Panc1 (cell line): ENCODE measurements at regions not wholly inside any gene's neighbourhood (a gene's known extent, or its start where the extent isn't known, plus 50 kb on each side); places are given as distances from the start of the nearest gene placed in this dataset.

ENCODE experiments used
- ATAC-seq: fragments of 200-7000 bp; cut with Tn5 transposase; 2 replicates; pipeline ENCODE4 v1.9.1; 2020; ENCODE audit warnings: mild to moderate bottlenecking, moderate library complexity
- BruUV-seq: library from RNA; stranded (reverse); fragments of 400-500 nt; replicated peaks from 2 replicates; lab custom pipeline; 2021; lab: Mats Ljungman, UMichigan
- CTCF ChIA-PET: fragments of 300-600 bp; sonication (Branson Sonifier 250); formaldehyde crosslinking; loops from one replicate; lab custom pipeline; 2022; ENCODE audit warnings: antibody characterized with exemption; lab: Charles Lee
- POLR2A ChIA-PET: fragments of 300-600 bp; sonication (Branson Sonifier 250); formaldehyde crosslinking; loops from one replicate; lab custom pipeline; 2022; ENCODE audit warnings: antibody characterized with exemption; lab: Charles Lee
- DNase-seq: peaks from one replicate; pipeline ENCODE4 v3.0.0-alpha.2; 2010; ENCODE audit warnings: low read depth, low spot score
- H3K27ac ChIP-seq: 2 replicates; pipeline ENCODE4 v1.5.1; 2011; ENCODE audit warnings: mild to moderate bottlenecking, low read length, inconsistent platforms
- H3K27me3 ChIP-seq: fragments of 200-500 bp; sonication (Bioruptor generic); 2 replicates; pipeline ENCODE4 v1.6.0; 2014; ENCODE audit warnings: low read length, inconsistent platforms; ENCODE audit not compliant: control insufficient read depth, insufficient read depth
- H3K36me3 ChIP-seq: fragments of 200-500 bp; sonication (Bioruptor generic); 2 replicates; pipeline ENCODE4 v1.5.1; 2014; ENCODE audit warnings: inconsistent platforms, mild to moderate bottlenecking, low read length, moderate library complexity; ENCODE audit not compliant: control insufficient read depth, insufficient read depth
- H3K4me1 ChIP-seq: 2 replicates; pipeline ENCODE4 v1.5.1; 2011; ENCODE audit warnings: inconsistent platforms, mild to moderate bottlenecking, low read length, moderate library complexity; ENCODE audit not compliant: control insufficient read depth, insufficient read depth
- H3K4me3 ChIP-seq, 2 experiments: 2 replicates each; pipeline ENCODE4 v1.5.1; 2011 to 2012; ENCODE audit warnings: low read depth in 2 of 2, low read length in 2 of 2, mild to moderate bottlenecking in 2 of 2, inconsistent platforms in 1 of 2, moderate library complexity in 1 of 2
- H3K9me3 ChIP-seq: fragments of 200-500 bp; sonication (Bioruptor generic); 2 replicates; pipeline ENCODE4 v1.5.1; 2014; ENCODE audit warnings: low read depth, mild to moderate bottlenecking, inconsistent platforms, low read length, moderate library complexity; ENCODE audit not compliant: control insufficient read depth, insufficient read depth
- POLR2AphosphoS5 ChIP-seq: IDR thresholded peaks from 2 replicates; pipeline ENCODE4 v1.6.1; 2012; ENCODE audit warnings: mild to moderate bottlenecking, low read depth, low read length, moderate library complexity
- REST ChIP-seq, 2 experiments: IDR thresholded peaks; 2 replicates each; pipeline ENCODE4 v1.6.1; 2011 to 2012; ENCODE audit warnings: low read depth in 2 of 2, control low read depth in 1 of 2, low read length in 1 of 2, mild to moderate bottlenecking in 1 of 2, moderate library complexity in 1 of 2; ENCODE audit not compliant: insufficient read depth in 1 of 2
- SIN3A ChIP-seq: IDR thresholded peaks from 2 replicates; pipeline ENCODE4 v1.6.1; 2012; ENCODE audit warnings: low read depth, mild to moderate bottlenecking, low read length, moderate library complexity, borderline replicate concordance; ENCODE audit not compliant: insufficient read depth
- TCF7L2 ChIP-seq: IDR thresholded peaks from 2 replicates; pipeline ENCODE4 v1.6.1; 2011; ENCODE audit warnings: mild to moderate bottlenecking, low read depth, low read length, inconsistent platforms
- in situ Hi-C: cut with HindIII; loops from 2 replicates; pipeline ENCODE4 v1.10.0; 2016; ENCODE audit warnings: low sequenced_read_pairs, low pct_unique_long_range_greater_than_20kb
- intact Hi-C: fragments of 100-400 bp; cut with micrococcal nuclease; formaldehyde crosslinking; loops from one replicate; pipeline ENCODE4 v1.10.0; 2022; ENCODE audit not compliant: unreplicated experiment
- TF ChIP-seq, protein P1 (sequence below): fragments of 450-650 bp; IDR thresholded peaks from 2 replicates; pipeline ENCODE4 v1.5.1; 2017; ENCODE audit warnings: mild to moderate bottlenecking

DNA sequence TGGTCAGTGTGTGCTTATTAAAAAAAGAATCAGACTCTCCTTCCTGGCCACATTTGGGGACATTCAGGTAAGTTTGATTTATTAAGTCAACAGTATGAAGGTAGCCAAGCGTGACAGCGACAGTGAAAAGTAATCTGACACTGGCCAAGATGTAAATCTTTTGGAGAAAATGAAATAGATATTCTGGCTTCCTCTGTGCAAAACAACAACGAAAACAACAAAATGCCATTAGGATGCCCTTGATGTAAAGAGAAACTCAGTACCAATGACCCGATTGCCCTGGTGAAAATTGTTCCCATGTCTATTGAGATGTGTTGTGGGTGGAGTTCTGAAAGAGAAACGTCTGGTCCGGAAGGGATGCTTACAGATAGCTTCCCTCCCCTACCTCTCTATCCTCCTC, 267.8 kb downstream of the MAT2B start:
- TF ChIP-seq REST (IDR thresholded peaks at IDR 0.05; ENCODE audit: insufficient read depth in 1 of 2, low read depth in 2 of 2, low read length in 1 of 2) = no peak
- TF ChIP-seq, protein P1, sequence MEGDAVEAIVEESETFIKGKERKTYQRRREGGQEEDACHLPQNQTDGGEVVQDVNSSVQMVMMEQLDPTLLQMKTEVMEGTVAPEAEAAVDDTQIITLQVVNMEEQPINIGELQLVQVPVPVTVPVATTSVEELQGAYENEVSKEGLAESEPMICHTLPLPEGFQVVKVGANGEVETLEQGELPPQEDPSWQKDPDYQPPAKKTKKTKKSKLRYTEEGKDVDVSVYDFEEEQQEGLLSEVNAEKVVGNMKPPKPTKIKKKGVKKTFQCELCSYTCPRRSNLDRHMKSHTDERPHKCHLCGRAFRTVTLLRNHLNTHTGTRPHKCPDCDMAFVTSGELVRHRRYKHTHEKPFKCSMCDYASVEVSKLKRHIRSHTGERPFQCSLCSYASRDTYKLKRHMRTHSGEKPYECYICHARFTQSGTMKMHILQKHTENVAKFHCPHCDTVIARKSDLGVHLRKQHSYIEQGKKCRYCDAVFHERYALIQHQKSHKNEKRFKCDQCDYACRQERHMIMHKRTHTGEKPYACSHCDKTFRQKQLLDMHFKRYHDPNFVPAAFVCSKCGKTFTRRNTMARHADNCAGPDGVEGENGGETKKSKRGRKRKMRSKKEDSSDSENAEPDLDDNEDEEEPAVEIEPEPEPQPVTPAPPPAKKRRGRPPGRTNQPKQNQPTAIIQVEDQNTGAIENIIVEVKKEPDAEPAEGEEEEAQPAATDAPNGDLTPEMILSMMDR = no peak
- TF ChIP-seq POLR2AphosphoS5 = no peak
- no peak for TF ChIP-seq TCF7L2
- no peak for TF ChIP-seq SIN3A
- POLR2A ChIA-PET = no interaction called here
- H3K4me1 ChIP-seq = no peaks in the 10 kb centered on the region
- ATAC-seq = no peak
- H3K9me3 ChIP-seq = no peaks in the 10 kb centered on the region
- DNase-seq = no peak
- CTCF ChIA-PET = no interaction called here
- no peaks in the 10 kb centered on the region for H3K36me3 ChIP-seq
- no peak overlapping the region for H3K4me3 ChIP-seq
- in situ Hi-C loops (no loop called here), intact Hi-C loops (no loop called here)
- BruUV-seq = no TSS peak
- no peak overlapping the region for H3K27ac ChIP-seq
- no peaks in the 10 kb centered on the region; the same call in 1 of the 2 replicates for H3K27me3 ChIP-seq

- TF ChIP-seq REST (IDR thresholded peaks at IDR 0.05; ENCODE audit: insufficient read depth in 1 of 2, low read depth in 2 of 2, low read length in 1 of 2) = no peak
- no peak for TF ChIP-seq TCF7L2
- no peak for TF ChIP-seq SIN3A
- TF ChIP-seq POLR2AphosphoS5 = no peak
- TF ChIP-seq, protein P1 = no peak
- Histone ChIP-seq H3K27me3 (no peaks in the 10 kb centered on the region), H3K27ac (no peak overlapping the region), H3K4me3 (no peak overlapping the region), H3K36me3 (no peaks in the 10 kb centered on the region), H3K4me1 (no peaks in the 10 kb centered on the region), H3K9me3 (no peaks in the 10 kb centered on the region)
- no TSS peak for BruUV-seq
- CTCF ChIA-PET = no interaction called here
- ATAC-seq = no peak
- intact Hi-C loops = no loop called here
- POLR2A ChIA-PET = no interaction called here
- in situ Hi-C loops = no loop called here
- DNase-seq = no peak
These were observed 284.5 kb downstream of the MAT2B start for GRCh38 chr5:163789870-163790269.
